Fibroblast of peridontal ligament (primary cell): ENCODE measurements at regions not wholly inside any gene's neighbourhood (a gene's known extent, or its start where the extent isn't known, plus 50 kb on each side); places are given as distances from the start of the nearest gene placed in this dataset.

ENCODE experiments used
- DNase-seq: peaks from one replicate; pipeline ENCODE4 v3.0.0-alpha.2; 2010; ENCODE audit errors: extremely low read depth

- no peak for DNase-seq
These were observed 88.0 kb downstream of the SOX9 start for GRCh38 chr17:72208832-72209231.

GRCh38 chr17:72212041-72212440, 91.2 kb downstream of the SOX9 start:
- DNase-seq, result no peak

GRCh38 chr17:72215490-72215889, 94.7 kb downstream of the SOX9 start:
- DNase-seq, result no peak

GRCh38 chr17:72215928-72216327, 95.1 kb downstream of the SOX9 start:
- no peak for DNase-seq

- no peak for DNase-seq
These were observed 98.5 kb downstream of the SOX9 start for GRCh38 chr17:72219137-72219823.

- DNase-seq, result no peak
These were observed 99.1 kb downstream of the SOX9 start for GRCh38 chr17:72219824-72220493.

- DNase-seq, result no peak
These were observed 102.0 kb downstream of the SOX9 start for GRCh38 chr17:72222661-72223380.

- no peak for DNase-seq
These were observed 103.1 kb downstream of the SOX9 start for GRCh38 chr17:72223866-72224291.

GRCh38 chr17:72226322-72226721, 105.5 kb downstream of the SOX9 start:
- no peak for DNase-seq

GRCh38 chr17:72233986-72234385, 113.2 kb downstream of the SOX9 start:
- no peak for DNase-seq

- DNase-seq, result no peak
These were observed 114.2 kb downstream of the SOX9 start for GRCh38 chr17:72234985-72235384.

GRCh38 chr17:72236980-72237633, 116.3 kb downstream of the SOX9 start:
- DNase-seq, result no peak

GRCh38 chr17:72238157-72238673, 117.4 kb downstream of the SOX9 start:
- no peak for DNase-seq

GRCh38 chr17:72239548-72239947, 118.7 kb downstream of the SOX9 start:
- no peak for DNase-seq

GRCh38 chr17:72240333-72240732, 119.5 kb downstream of the SOX9 start:
- no peak for DNase-seq

- peak; percentile 36 for DNase-seq
These were observed 123.7 kb downstream of the SOX9 start for GRCh38 chr17:72244494-72244893.

- peak; percentile 45 for DNase-seq
These were observed 124.1 kb downstream of the SOX9 start for GRCh38 chr17:72244956-72245355.

GRCh38 chr17:72249441-72249840, 128.6 kb downstream of the SOX9 start:
- DNase-seq, result no peak

GRCh38 chr17:72250206-72250605, 129.4 kb downstream of the SOX9 start:
- no peak for DNase-seq

GRCh38 chr17:72253597-72253996, 132.8 kb downstream of the SOX9 start:
- DNase-seq, result no peak

GRCh38 chr17:72254808-72255449, 134.1 kb downstream of the SOX9 start:
- no peak for DNase-seq

- no peak for DNase-seq
These were observed 134.7 kb downstream of the SOX9 start for GRCh38 chr17:72255481-72255880.
